Smooth muscle cell (in vitro differentiated cells): ENCODE measurements at regions not wholly inside any gene's neighbourhood (a gene's known extent, or its start where the extent isn't known, plus 50 kb on each side); places are given as distances from the start of the nearest gene placed in this dataset.
"Not testable (repeated sequence)": the region's sequence is repeated elsewhere in the genome, so short reads cannot be mapped to it uniquely, and the experiment has no call there.

Experiments
- DNase-seq: peaks from one replicate; lab custom pipeline; 2025; ENCODE audit not compliant: unreplicated experiment; lab: John Stamatoyannopoulos, UW
- H2AFZ ChIP-seq: fragments of 200-600 bp; sonication (generic); 2 replicates; pipeline ENCODE4 v1.6.0; 2016; ENCODE audit warnings: antibody characterized with exemption, low read depth, mild to moderate bottlenecking
- H3F3A ChIP-seq: fragments of 200-600 bp; sonication (generic); 2 replicates; pipeline ENCODE4 v1.6.0; 2017; ENCODE audit warnings: antibody characterized with exemption, low read depth
- H3K27ac ChIP-seq: fragments of 200-600 bp; sonication (generic); 2 replicates; pipeline ENCODE4 v1.5.1; 2016; ENCODE audit warnings: low read depth, mild to moderate bottlenecking
- H3K27me3 ChIP-seq: fragments of 200-600 bp; sonication (generic); 2 replicates; pipeline ENCODE4 v1.6.1; 2016; ENCODE audit warnings: low read depth, mild to moderate bottlenecking
- H3K36me3 ChIP-seq: fragments of 200-600 bp; sonication (generic); 2 replicates; pipeline ENCODE4 v1.5.1; 2016; ENCODE audit warnings: low read depth
- H3K4me1 ChIP-seq: fragments of 200-600 bp; sonication (generic); 2 replicates; pipeline ENCODE4 v1.5.1; 2016; ENCODE audit warnings: low read depth
- H3K4me2 ChIP-seq: fragments of 200-600 bp; sonication (generic); 2 replicates; pipeline ENCODE4 v1.6.0; 2016; ENCODE audit warnings: mild to moderate bottlenecking
- H3K4me3 ChIP-seq: fragments of 200-600 bp; sonication (generic); 2 replicates; pipeline ENCODE4 v1.5.1; 2016; ENCODE audit warnings: mild to moderate bottlenecking
- H3K79me2 ChIP-seq: fragments of 200-600 bp; sonication (generic); 2 replicates; pipeline ENCODE4 v1.6.0; 2016; ENCODE audit warnings: low read depth, mild to moderate bottlenecking
- H3K9ac ChIP-seq: fragments of 200-600 bp; sonication (generic); 2 replicates; pipeline ENCODE4 v1.6.0; 2016; ENCODE audit warnings: low read depth
- H3K9me3 ChIP-seq: fragments of 200-600 bp; sonication (generic); replicated peaks from 2 replicates; pipeline ENCODE4 v1.5.1; 2016; ENCODE audit warnings: low read depth
- H4K20me1 ChIP-seq: fragments of 200-600 bp; sonication (generic); 2 replicates; pipeline ENCODE4 v1.6.0; 2016; ENCODE audit warnings: low read depth
- CTCF ChIP-seq: fragments of 200-600 bp; sonication (generic); IDR thresholded peaks from 2 replicates; pipeline ENCODE4 v1.5.1; 2017; ENCODE audit warnings: borderline replicate concordance, mild to moderate bottlenecking, antibody characterized with exemption; ENCODE audit not compliant: insufficient read depth, poor library complexity, severe bottlenecking
- WGBS: methylation state at CpG from one replicate; pipeline ENCODE4 v1.1.7; 2016; ENCODE audit warnings: low lambda C conversion rate; 5-methylcytosine and 5-hydroxymethylcytosine counted together

- H3K4me3 ChIP-seq = no peak overlapping the region
- no peaks in the 10 kb centered on the region for H3K79me2 ChIP-seq
- no peaks in the 10 kb centered on the region for H4K20me1 ChIP-seq
- no peaks in the 10 kb centered on the region for H3K4me1 ChIP-seq
- no peak for DNase-seq
- no peak overlapping the region for H2AFZ ChIP-seq
- no peak overlapping the region for H3K4me2 ChIP-seq
- H3K36me3 ChIP-seq = no peaks in the 10 kb centered on the region
- H3K27ac ChIP-seq = no peak overlapping the region
- no peaks in the 10 kb centered on the region for H3F3A ChIP-seq
- H3K9me3 ChIP-seq = no peaks in the 10 kb centered on the region
- 71% methylated on average over 1 of the region's 1 CpG for WGBS
- H3K27me3 ChIP-seq = no peaks in the 10 kb centered on the region
- no peak for TF ChIP-seq CTCF
- H3K9ac ChIP-seq = no peak overlapping the region
Measured at GRCh38 chr10:123394382-123394781, 240.2 kb downstream of the BUB3 start.

- H3K4me3 ChIP-seq, H3K27ac ChIP-seq, H3K4me2 ChIP-seq, H3K36me3 ChIP-seq, H3F3A ChIP-seq, H2AFZ ChIP-seq, H4K20me1 ChIP-seq, H3K9me3 ChIP-seq, H3K4me1 ChIP-seq, H3K27me3 ChIP-seq, H3K79me2 ChIP-seq, DNase-seq, H3K9ac ChIP-seq: not testable (repeated sequence)
- 88% methylated on average over 4 of the region's 4 CpGs for WGBS
Measured at GRCh38 chr10:123395234-123395633, 241.0 kb downstream of the BUB3 start.

DNA sequence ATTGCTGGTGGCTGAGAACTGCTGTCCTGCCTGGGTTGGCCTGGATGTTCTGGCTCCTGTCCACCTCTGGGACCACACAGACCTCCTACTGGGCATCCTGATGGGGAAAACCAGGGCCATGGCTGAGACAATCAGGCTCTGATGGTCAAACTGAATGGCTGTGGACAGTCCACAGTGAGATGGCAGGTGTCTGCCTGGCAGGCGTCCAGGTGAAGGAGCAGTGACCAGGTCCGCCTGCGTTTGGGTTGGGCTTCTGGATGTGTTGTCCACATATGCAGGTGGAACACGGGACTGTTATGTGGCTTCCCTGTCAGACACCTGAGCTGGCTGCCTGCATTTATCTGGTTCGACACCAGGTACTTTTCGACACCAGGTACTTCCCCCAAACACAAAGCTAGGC, 241.7 kb downstream of the BUB3 start:
- Histone ChIP-seq H3K4me2 (no peak overlapping the region), H3K36me3 (no peaks in the 10 kb centered on the region), H3K27ac (no peak overlapping the region), H3K9me3 (no peaks in the 10 kb centered on the region), H3K4me3 (no peak overlapping the region), H4K20me1 (no peaks in the 10 kb centered on the region), H3F3A (no peaks in the 10 kb centered on the region), H3K79me2 (no peaks in the 10 kb centered on the region), H3K4me1 (no peaks in the 10 kb centered on the region), H3K27me3 (no peaks in the 10 kb centered on the region), H2AFZ (no peak overlapping the region), H3K9ac (no peak overlapping the region)
- DNase-seq = no peak
- 88% methylated on average over 6 of the region's 6 CpGs for WGBS
- no peak for TF ChIP-seq CTCF

- no peak overlapping the region for H3K4me3 ChIP-seq
- no peak for DNase-seq
- H2AFZ ChIP-seq = no peak overlapping the region
- no peaks in the 10 kb centered on the region for H3F3A ChIP-seq
- H3K9me3 ChIP-seq = no peaks in the 10 kb centered on the region
- no peak overlapping the region for H3K4me2 ChIP-seq
- TF ChIP-seq CTCF = no peak
- no peak overlapping the region for H3K27ac ChIP-seq
- H3K27me3 ChIP-seq = no peaks in the 10 kb centered on the region
- H3K9ac ChIP-seq = no peak overlapping the region
- H4K20me1 ChIP-seq = no peaks in the 10 kb centered on the region
- 87% methylated on average over 4 of the region's 4 CpGs for WGBS
- H3K4me1 ChIP-seq = no peaks in the 10 kb centered on the region
- H3K79me2 ChIP-seq = no peaks in the 10 kb centered on the region
- H3K36me3 ChIP-seq = no peaks in the 10 kb centered on the region
Measured at GRCh38 chr10:123398180-123398591, 244.0 kb downstream of the BUB3 start.
